ENCODE measurements at regions not wholly inside any gene's neighbourhood (a gene's known extent, or its start where the extent isn't known, plus 50 kb on each side); places are given as distances from the start of the nearest gene placed in this dataset.

GRCh38 chr3:30342318-30343060, 263.9 kb upstream of the TGFBR2 start:
- H3K4me1 ChIP-seq (ENCODE audit: control insufficient read depth, low read depth, low read length), result no peaks in the 10 kb centered on the region
- no peaks in the 10 kb centered on the region for H3K9me3 ChIP-seq (ENCODE audit: control insufficient read depth, low read depth, low read length)
- no peaks in the 10 kb centered on the region for H3K27me3 ChIP-seq (ENCODE audit: control insufficient read depth, insufficient read depth, low read length)
- H3K4me3 ChIP-seq (ENCODE audit: low read length), result no peak overlapping the region
- H3K9ac ChIP-seq (ENCODE audit: low read length), result no peak overlapping the region
- H3K27ac ChIP-seq (ENCODE audit: low read length), result no peak overlapping the region
- H3K36me3 ChIP-seq (ENCODE audit: control insufficient read depth, low read depth, low read length), result no peaks in the 10 kb centered on the region

DNA sequence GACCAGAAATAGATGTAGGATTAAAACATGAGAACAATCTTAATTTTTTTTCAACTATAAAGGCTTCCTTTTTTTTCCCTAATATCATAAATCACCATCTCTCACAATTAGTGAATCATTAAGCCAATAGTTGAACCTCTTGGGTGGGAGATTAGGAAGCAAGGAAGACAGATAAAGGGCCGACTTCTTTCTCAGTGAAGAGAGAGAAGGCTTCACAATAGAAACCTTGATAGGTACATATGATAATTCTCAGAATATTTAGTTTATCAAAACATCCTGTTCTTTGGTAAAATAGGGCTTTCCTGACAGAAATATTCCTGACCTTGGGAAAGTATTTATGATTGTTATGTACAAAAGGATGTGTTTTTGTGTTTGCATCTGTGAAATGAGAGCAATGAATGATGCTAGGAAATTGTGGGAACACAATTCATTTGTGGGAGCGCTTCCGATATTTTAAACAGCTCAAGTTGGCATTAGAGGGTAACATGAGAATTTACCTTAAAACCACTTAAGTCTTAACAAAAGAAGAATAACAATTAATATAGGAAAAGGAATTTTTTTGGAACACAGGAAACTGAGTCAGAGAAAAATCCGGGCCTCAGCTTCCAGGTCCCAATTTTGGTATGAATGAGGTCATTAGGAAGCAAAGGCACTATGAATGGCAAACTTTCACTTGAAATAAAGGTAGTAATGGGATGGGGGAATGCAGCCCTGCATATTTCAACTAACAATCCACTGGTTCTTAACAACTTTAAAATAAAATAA, 263.2 kb upstream of the TGFBR2 start:
- H3K27me3 ChIP-seq (ENCODE audit: control insufficient read depth, insufficient read depth, low read length), result no peaks in the 10 kb centered on the region
- H3K4me3 ChIP-seq (ENCODE audit: low read length), result no peak overlapping the region
- H3K9me3 ChIP-seq (ENCODE audit: control insufficient read depth, low read depth, low read length), result no peaks in the 10 kb centered on the region
- H3K36me3 ChIP-seq (ENCODE audit: control insufficient read depth, low read depth, low read length), result no peaks in the 10 kb centered on the region
- H3K27ac ChIP-seq (ENCODE audit: low read length), result no peak overlapping the region
- H3K4me1 ChIP-seq (ENCODE audit: control insufficient read depth, low read depth, low read length), result no peaks in the 10 kb centered on the region
- no peak overlapping the region for H3K9ac ChIP-seq (ENCODE audit: low read length)

- H3K36me3 ChIP-seq (ENCODE audit: control insufficient read depth, low read depth, low read length), result no peaks in the 10 kb centered on the region
- H3K4me1 ChIP-seq (ENCODE audit: control insufficient read depth, low read depth, low read length), result no peaks in the 10 kb centered on the region
- no peak overlapping the region for H3K27ac ChIP-seq (ENCODE audit: low read length)
- H3K9me3 ChIP-seq (ENCODE audit: control insufficient read depth, low read depth, low read length), result no peaks in the 10 kb centered on the region
- no peak overlapping the region for H3K4me3 ChIP-seq (ENCODE audit: low read length)
- H3K27me3 ChIP-seq (ENCODE audit: control insufficient read depth, insufficient read depth, low read length), result no peaks in the 10 kb centered on the region
- H3K9ac ChIP-seq (ENCODE audit: low read length), result no peak overlapping the region
Measured at GRCh38 chr3:30343861-30344260, 262.5 kb upstream of the TGFBR2 start.

GRCh38 chr3:30344288-30344687, 262.1 kb upstream of the TGFBR2 start:
- H3K4me1 ChIP-seq (ENCODE audit: control insufficient read depth, low read depth, low read length), result no peaks in the 10 kb centered on the region
- no peak overlapping the region for H3K27ac ChIP-seq (ENCODE audit: low read length)
- no peaks in the 10 kb centered on the region for H3K27me3 ChIP-seq (ENCODE audit: control insufficient read depth, insufficient read depth, low read length)
- no peaks in the 10 kb centered on the region for H3K36me3 ChIP-seq (ENCODE audit: control insufficient read depth, low read depth, low read length)
- no peak overlapping the region for H3K9ac ChIP-seq (ENCODE audit: low read length)
- no peak overlapping the region for H3K4me3 ChIP-seq (ENCODE audit: low read length)
- H3K9me3 ChIP-seq (ENCODE audit: control insufficient read depth, low read depth, low read length), result no peaks in the 10 kb centered on the region

DNA sequence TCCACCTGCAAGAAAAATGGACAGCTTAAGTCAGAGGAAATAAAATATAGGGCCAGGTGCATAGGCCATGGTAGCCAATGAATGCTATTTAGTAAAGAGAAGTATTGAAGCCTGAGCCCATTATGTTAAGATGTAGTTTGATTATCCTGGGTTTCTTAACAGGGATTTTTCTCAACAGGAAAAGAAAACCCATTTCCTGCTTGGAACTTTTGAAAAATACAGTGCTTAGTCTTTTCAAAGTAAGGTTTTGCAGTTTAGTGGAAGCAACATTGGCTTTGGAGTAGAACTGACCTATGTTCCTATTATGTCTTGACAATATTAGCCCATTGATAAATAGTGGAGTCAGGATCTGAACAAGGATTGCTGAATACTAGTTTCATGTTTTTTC, 259.5 kb upstream of the TGFBR2 start:
- H3K4me3 ChIP-seq (ENCODE audit: low read length), result no peak overlapping the region
- H3K36me3 ChIP-seq (ENCODE audit: control insufficient read depth, low read depth, low read length), result no peaks in the 10 kb centered on the region
- no peaks in the 10 kb centered on the region for H3K27me3 ChIP-seq (ENCODE audit: control insufficient read depth, insufficient read depth, low read length)
- H3K9ac ChIP-seq (ENCODE audit: low read length), result no peak overlapping the region
- no peaks in the 10 kb centered on the region for H3K4me1 ChIP-seq (ENCODE audit: control insufficient read depth, low read depth, low read length)
- H3K9me3 ChIP-seq (ENCODE audit: control insufficient read depth, low read depth, low read length), result no peaks in the 10 kb centered on the region
- H3K27ac ChIP-seq (ENCODE audit: low read length), result no peak overlapping the region

DNA sequence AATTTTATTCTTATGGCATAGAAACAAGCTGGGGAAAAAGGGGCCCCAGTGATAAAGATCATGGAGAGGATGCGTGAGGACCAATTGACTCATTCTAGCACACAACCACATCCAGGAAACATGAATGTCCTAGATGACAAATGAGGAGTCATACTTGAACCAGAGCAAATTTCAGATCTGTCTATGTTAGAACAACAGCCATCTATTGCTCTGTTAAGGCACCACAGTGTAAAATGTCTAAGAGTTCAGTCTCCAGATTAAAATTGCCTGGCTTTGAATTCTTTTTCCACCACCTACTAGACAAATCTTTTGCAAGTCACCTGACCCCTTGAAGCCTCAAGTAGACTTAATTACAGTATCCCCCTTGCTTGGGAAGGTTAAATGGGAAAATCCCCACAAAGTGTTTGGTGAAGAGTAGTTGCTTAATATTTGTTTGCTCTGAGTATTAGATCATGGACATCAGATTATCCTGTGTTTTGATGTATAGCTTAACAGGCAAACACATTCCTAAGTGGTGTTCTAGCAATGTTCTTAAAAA, 258.7 kb upstream of the TGFBR2 start:
- no peak overlapping the region for H3K9ac ChIP-seq (ENCODE audit: low read length)
- no peak overlapping the region for H3K27ac ChIP-seq (ENCODE audit: low read length)
- H3K9me3 ChIP-seq (ENCODE audit: control insufficient read depth, low read depth, low read length), result no peaks in the 10 kb centered on the region
- H3K36me3 ChIP-seq (ENCODE audit: control insufficient read depth, low read depth, low read length), result no peaks in the 10 kb centered on the region
- no peaks in the 10 kb centered on the region for H3K27me3 ChIP-seq (ENCODE audit: control insufficient read depth, insufficient read depth, low read length)
- no peaks in the 10 kb centered on the region for H3K4me1 ChIP-seq (ENCODE audit: control insufficient read depth, low read depth, low read length)
- no peak overlapping the region for H3K4me3 ChIP-seq (ENCODE audit: low read length)

DNA sequence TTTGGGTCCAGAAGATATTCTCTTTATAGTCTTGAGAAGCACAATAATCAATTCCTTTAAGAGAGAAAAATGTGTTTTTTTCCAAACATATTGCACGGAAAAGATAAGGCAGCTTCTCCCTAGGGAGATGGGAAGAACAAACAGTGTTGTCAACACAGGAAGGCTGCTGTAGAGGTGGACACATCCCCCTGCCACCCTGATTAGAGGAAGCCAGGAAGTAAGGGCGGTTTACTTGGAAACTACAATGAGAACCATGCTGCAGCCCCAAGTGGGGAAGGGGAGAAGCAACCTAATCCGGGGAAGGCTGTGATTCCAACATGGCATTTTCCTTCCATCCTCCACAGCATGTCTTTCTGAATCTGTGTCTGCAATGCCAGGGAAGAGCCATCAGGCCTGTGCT, 256.9 kb upstream of the TGFBR2 start:
- Histone ChIP-seq H3K9ac (ENCODE audit: low read length) (no peak overlapping the region), H3K27ac (ENCODE audit: low read length) (no peak overlapping the region), H3K36me3 (ENCODE audit: control insufficient read depth, low read depth, low read length) (no peaks in the 10 kb centered on the region), H3K9me3 (ENCODE audit: control insufficient read depth, low read depth, low read length) (no peaks in the 10 kb centered on the region), H3K4me1 (ENCODE audit: control insufficient read depth, low read depth, low read length) (no peaks in the 10 kb centered on the region), H3K4me3 (ENCODE audit: low read length) (no peak overlapping the region), H3K27me3 (ENCODE audit: control insufficient read depth, insufficient read depth, low read length) (no peaks in the 10 kb centered on the region)

GRCh38 chr3:30350011-30350410, 256.4 kb upstream of the TGFBR2 start:
- Histone ChIP-seq H3K9ac (ENCODE audit: low read length) (no peak overlapping the region), H3K27me3 (ENCODE audit: control insufficient read depth, insufficient read depth, low read length) (no peaks in the 10 kb centered on the region), H3K4me1 (ENCODE audit: control insufficient read depth, low read depth, low read length) (no peaks in the 10 kb centered on the region), H3K9me3 (ENCODE audit: control insufficient read depth, low read depth, low read length) (no peaks in the 10 kb centered on the region), H3K27ac (ENCODE audit: low read length) (no peak overlapping the region), H3K4me3 (ENCODE audit: low read length) (no peak overlapping the region), H3K36me3 (ENCODE audit: control insufficient read depth, low read depth, low read length) (no peaks in the 10 kb centered on the region)

GRCh38 chr3:30350901-30351300, 255.5 kb upstream of the TGFBR2 start:
- Histone ChIP-seq H3K4me3 (ENCODE audit: low read length) (no peak overlapping the region), H3K4me1 (ENCODE audit: control insufficient read depth, low read depth, low read length) (no peaks in the 10 kb centered on the region), H3K9ac (ENCODE audit: low read length) (no peak overlapping the region), H3K9me3 (ENCODE audit: control insufficient read depth, low read depth, low read length) (no peaks in the 10 kb centered on the region), H3K27ac (ENCODE audit: low read length) (no peak overlapping the region), H3K27me3 (ENCODE audit: control insufficient read depth, insufficient read depth, low read length) (no peaks in the 10 kb centered on the region), H3K36me3 (ENCODE audit: control insufficient read depth, low read depth, low read length) (no peaks in the 10 kb centered on the region)

GRCh38 chr3:30352410-30353318, 253.7 kb upstream of the TGFBR2 start:
- Histone ChIP-seq H3K9me3 (ENCODE audit: control insufficient read depth, low read depth, low read length) (no peaks in the 10 kb centered on the region), H3K36me3 (ENCODE audit: control insufficient read depth, low read depth, low read length) (no peaks in the 10 kb centered on the region), H3K4me1 (ENCODE audit: control insufficient read depth, low read depth, low read length) (no peaks in the 10 kb centered on the region), H3K27ac (ENCODE audit: low read length) (no peak overlapping the region), H3K4me3 (ENCODE audit: low read length) (no peak overlapping the region), H3K27me3 (ENCODE audit: control insufficient read depth, insufficient read depth, low read length) (no peaks in the 10 kb centered on the region), H3K9ac (ENCODE audit: low read length) (no peak overlapping the region)

GRCh38 chr3:30353711-30354467, 252.5 kb upstream of the TGFBR2 start:
- Histone ChIP-seq H3K4me3 (ENCODE audit: low read length) (no peak overlapping the region), H3K27ac (ENCODE audit: low read length) (no peak overlapping the region), H3K9me3 (ENCODE audit: control insufficient read depth, low read depth, low read length) (no peaks in the 10 kb centered on the region), H3K27me3 (ENCODE audit: control insufficient read depth, insufficient read depth, low read length) (no peaks in the 10 kb centered on the region), H3K36me3 (ENCODE audit: control insufficient read depth, low read depth, low read length) (no peaks in the 10 kb centered on the region), H3K9ac (ENCODE audit: low read length) (no peak overlapping the region), H3K4me1 (ENCODE audit: control insufficient read depth, low read depth, low read length) (no peaks in the 10 kb centered on the region)

Measured in iPS-18a (cell line).